GM10248 (cell line): ENCODE measurements at regions not wholly inside any gene's neighbourhood (a gene's known extent, or its start where the extent isn't known, plus 50 kb on each side); places are given as distances from the start of the nearest gene placed in this dataset.

ENCODE experiments used
- CTCF ChIA-PET: fragments of 300-600 bp; sonication (Branson Sonifier 250); formaldehyde crosslinking; extraction: SDS; loops from one replicate; lab custom pipeline; 2021; ENCODE audit warnings: antibody characterized with exemption; lab: Yijun Ruan, JAX
- POLR2A ChIA-PET: fragments of 350-650 bp; sonication (Branson Sonifier 250); formaldehyde crosslinking; extraction: SDS; loops from one replicate; lab custom pipeline; 2020; ENCODE audit warnings: antibody characterized with exemption; lab: Yijun Ruan, JAX
- DNase-seq: peaks from one replicate; pipeline ENCODE4 v3.0.0; 2012; ENCODE audit errors: extremely low spot score
- TF ChIP-seq, protein P1 (sequence below): IDR thresholded peaks from 2 replicates; pipeline ENCODE4 v1.5.1; 2012; ENCODE audit warnings: mild to moderate bottlenecking, low read depth; ENCODE audit errors: extremely low read depth, missing control alignments, control extremely low read depth

DNA sequence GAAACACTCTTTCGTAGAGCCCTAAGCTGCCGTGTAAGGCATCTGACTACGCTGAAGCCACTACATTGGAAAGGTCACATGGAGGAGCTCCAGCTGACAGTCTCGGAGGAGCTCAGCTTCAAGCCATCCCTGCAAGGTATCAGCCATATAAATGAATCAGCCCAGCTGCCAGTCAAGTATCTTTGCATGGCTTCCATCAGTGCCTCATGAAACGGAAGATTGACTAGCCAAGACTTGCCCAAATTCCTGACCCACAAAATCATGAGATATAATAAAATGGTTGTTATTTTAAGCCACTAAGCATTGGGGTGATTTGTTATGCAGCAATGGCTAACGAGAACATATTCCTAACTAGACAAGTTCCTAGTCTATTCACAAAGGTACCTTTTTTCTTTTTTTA is 104.1 kb upstream of the SCOC start:
- TF ChIP-seq, protein P1, sequence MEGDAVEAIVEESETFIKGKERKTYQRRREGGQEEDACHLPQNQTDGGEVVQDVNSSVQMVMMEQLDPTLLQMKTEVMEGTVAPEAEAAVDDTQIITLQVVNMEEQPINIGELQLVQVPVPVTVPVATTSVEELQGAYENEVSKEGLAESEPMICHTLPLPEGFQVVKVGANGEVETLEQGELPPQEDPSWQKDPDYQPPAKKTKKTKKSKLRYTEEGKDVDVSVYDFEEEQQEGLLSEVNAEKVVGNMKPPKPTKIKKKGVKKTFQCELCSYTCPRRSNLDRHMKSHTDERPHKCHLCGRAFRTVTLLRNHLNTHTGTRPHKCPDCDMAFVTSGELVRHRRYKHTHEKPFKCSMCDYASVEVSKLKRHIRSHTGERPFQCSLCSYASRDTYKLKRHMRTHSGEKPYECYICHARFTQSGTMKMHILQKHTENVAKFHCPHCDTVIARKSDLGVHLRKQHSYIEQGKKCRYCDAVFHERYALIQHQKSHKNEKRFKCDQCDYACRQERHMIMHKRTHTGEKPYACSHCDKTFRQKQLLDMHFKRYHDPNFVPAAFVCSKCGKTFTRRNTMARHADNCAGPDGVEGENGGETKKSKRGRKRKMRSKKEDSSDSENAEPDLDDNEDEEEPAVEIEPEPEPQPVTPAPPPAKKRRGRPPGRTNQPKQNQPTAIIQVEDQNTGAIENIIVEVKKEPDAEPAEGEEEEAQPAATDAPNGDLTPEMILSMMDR, result no peak
- CTCF ChIA-PET, result interaction anchor here (1.6 to 4.4 kb wide), 2 partner anchors 10 to 16 kb away, joined by 4 to 21 read pairs; no protein-coding TSS in a partner anchor
- no peak for DNase-seq
- POLR2A ChIA-PET, result no interaction called here

DNA sequence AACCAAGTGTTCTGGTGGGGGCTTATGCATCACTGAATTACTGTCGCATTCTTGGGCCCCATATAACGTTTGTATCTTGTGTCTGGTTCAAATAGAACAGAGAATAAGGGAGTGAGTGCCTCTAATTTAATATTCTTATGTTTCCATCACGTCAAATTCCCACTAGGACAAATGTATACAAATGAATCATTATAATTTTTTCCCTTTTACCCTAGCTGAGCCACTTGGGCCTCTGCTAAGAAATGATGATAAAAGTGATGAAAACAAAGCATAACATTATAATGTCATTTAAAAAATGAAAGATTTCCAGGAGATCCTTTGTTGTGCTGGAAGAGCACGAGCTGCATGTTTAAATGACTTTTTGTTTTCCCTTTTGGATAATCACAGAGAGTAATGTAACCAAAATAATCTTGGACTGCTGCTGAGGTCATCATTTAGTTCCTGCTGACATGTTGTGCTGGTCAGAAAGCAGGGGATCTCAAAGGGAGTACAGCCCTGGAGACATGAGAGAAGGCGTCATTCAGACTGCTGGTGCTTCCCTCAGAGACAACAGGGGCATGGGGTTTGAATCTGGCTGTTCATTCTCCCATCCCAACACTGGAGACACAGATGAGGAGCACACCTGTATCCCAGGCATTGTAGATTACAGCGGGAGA is 105.1 kb upstream of the SCOC start:
- ChIA-PET POLR2A (no interaction called here), CTCF (interaction anchor here (1.6 to 4.4 kb wide), 2 partner anchors 11 to 15 kb away, joined by 4 to 21 read pairs; no protein-coding TSS in a partner anchor)
- no peak for DNase-seq
- TF ChIP-seq, protein P1, result no peak

DNA sequence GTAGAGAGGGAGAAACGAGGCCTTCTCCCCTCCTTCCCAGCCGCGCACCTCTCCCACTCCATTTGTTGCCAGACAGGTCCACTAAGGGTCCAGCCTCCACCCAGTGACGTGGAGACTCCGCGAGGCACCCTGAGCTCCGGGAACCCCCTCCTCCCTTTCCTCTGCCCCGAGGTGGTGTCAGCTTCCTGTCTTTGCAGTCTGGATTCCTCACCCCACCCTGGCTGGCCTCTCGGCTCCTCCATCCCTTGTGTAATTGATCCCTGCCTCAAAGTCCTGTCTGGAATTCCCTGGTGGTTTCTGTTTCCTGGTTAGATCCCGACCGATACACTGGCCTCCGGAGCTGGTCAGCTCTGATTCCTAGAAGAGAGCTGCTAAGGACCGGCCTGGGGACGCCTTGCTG is 105.9 kb upstream of the SCOC start:
- TF ChIP-seq, protein P1, result no peak
- CTCF ChIA-PET, result interaction anchor here (1.4 to 4.4 kb wide), 2 partner anchors 14 to 533 kb away, joined by 3 to 21 read pairs; no protein-coding TSS in a partner anchor
- POLR2A ChIA-PET, result no interaction called here
- DNase-seq, result no peak

DNA sequence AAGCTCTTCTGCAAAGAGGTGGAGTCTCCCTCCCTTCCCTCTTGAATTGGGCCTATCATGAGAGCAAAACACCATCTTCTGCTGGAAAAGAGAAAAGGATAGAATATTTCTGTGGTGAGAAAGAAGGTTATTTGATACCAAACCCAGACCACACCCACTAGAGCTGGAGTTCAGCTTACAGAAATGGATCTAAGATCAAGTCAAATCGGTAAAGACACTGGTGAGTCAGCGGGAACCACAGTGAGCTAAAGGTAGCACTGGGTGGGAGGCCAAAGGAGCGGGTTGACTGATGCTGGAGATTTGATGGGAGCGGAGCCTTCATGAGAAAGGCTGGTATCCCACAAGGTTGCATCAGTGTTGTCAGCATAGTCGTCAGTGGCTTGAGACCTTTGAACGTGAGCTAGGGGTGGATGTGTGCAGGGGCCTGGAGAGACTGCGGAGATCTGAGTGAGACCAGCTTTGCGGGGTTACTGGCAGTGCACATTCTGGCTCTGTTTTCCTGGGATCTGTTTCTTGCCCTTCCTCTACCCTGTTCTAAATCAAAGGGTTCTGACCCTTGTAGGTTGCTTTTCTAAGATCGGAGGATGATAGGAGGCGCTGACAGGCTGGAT is 106.4 kb upstream of the SCOC start:
- TF ChIP-seq, protein P1, result no peak
- ChIA-PET CTCF (interaction anchor here (1.4 to 4.4 kb wide), 2 partner anchors 13 to 533 kb away, joined by 3 to 21 read pairs; no protein-coding TSS in a partner anchor), POLR2A (no interaction called here)
- no peak for DNase-seq

DNA sequence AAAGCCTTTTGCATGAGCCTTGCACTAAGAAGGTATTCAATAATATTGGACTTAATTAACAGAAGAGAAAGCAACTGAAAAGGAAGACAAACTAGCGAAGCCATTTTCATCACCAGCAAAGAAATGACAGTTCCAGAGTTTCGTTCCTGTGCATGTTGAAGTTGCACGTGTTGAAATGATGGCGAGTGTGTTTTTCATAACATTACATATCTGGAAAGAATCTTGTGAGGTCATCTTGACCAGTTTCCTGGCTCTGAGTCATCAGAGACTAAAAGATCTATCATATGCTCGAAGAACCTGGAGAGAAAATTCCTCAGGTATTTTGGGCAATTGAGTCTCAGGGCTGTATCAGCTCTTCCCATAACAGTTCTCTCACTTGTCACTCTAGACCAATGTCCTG is 106.2 kb upstream of the MAML3 start:
- CTCF ChIA-PET, result interaction anchor here (0.9 to 2.4 kb wide), 4 partner anchors 9 to 172 kb away, joined by 3 to 7 read pairs (median 4); no protein-coding TSS in a partner anchor
- POLR2A ChIA-PET, result no interaction called here
- TF ChIP-seq, protein P1, result no peak
- no peak for DNase-seq

DNA sequence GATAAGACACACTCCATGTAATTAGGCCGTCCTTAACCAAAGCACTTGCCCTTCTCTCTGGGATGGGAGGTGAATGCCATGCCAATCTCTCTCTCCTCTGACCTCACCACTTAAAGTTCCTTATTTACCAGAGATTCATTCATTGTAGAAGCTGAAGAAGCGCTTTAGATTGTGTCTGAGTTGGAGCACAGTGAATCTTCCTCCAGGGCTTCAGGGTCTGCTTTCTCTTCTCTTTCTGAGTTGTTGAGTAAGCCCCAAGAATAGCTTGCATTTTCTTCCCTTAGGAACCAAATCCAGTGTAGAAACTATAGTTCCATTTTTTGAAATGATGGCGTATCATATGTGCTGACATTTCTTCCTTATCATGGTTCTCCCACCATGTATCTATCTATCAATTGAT is 104.5 kb upstream of the MAML3 start:
- ChIA-PET POLR2A (interaction anchor here (0.6 kb wide), 1 partner anchor 65 kb away, joined by 4 read pairs; no protein-coding TSS in a partner anchor), CTCF (interaction anchor here (1.5 to 2.4 kb wide), 2 partner anchors 14 to 633 kb away, joined by 3 to 7 read pairs; no protein-coding TSS in a partner anchor)
- no peak for DNase-seq
- TF ChIP-seq, protein P1, result no peak
